GM12892 (cell line): ENCODE measurements at regions not wholly inside any gene's neighbourhood (a gene's known extent, or its start where the extent isn't known, plus 50 kb on each side); places are given as distances from the start of the nearest gene placed in this dataset.

Experiments used
- POLR2A ChIP-seq: IDR thresholded peaks from 2 replicates; pipeline ENCODE4 v1.6.1; 2011; ENCODE audit warnings: low read depth, low read length, control low read depth
- POLR2AphosphoS5 ChIP-seq: IDR thresholded peaks from 2 replicates; pipeline ENCODE4 v1.6.1; 2011; ENCODE audit warnings: low read depth, low read length, control low read depth
- TAF1 ChIP-seq: IDR thresholded peaks from 2 replicates; pipeline ENCODE4 v1.6.1; 2011; ENCODE audit warnings: low read depth, mild to moderate bottlenecking, control low read depth, low read length, borderline replicate concordance

DNA sequence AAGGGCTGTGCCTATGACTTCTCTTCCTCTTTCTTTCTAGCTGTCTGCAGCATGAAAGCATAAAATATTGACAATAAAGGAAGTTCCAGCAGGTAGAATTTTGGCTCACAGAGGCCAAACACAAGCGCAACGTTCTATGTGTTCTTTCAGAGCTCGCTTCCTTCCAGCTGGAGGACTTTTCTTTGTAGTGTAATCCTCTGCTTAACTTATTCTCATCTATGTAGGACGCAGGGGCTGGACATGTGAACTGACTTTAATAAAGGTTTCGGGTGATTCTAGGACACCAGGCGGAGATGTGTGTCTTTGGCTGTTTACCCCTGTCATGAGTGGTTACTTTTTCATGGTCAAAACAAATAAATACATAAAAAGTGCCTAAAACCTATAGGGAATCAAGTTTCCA is 191.5 kb upstream of the MAF start:
- no peak for TF ChIP-seq POLR2A
- no peak for TF ChIP-seq TAF1
- TF ChIP-seq POLR2AphosphoS5, result no peak
